T follicular helper cell (primary cell): ENCODE measurements at regions not wholly inside any gene's neighbourhood (a gene's known extent, or its start where the extent isn't known, plus 50 kb on each side); places are given as distances from the start of the nearest gene placed in this dataset.
"Not testable (repeated sequence)": the region's sequence is repeated elsewhere in the genome, so short reads cannot be mapped to it uniquely, and the experiment has no call there.

ENCODE experiments used
- DNase-seq: peaks from one replicate; pipeline ENCODE4 v3.0.0-alpha.2; 2020; ENCODE audit warnings: low read depth

GRCh38 chr2:12452185-12452584 lies 264.6 kb upstream of the TRIB2 start:
- DNase-seq, result no peak

- no peak for DNase-seq
Observed at GRCh38 chr2:12453731-12454130, 263.0 kb upstream of the TRIB2 start.

- DNase-seq, result no peak
Observed at GRCh38 chr2:12455661-12456060, 261.1 kb upstream of the TRIB2 start.

- peak; percentile 6 for DNase-seq
Observed at GRCh38 chr2:12456293-12457106, 260.2 kb upstream of the TRIB2 start.

- no peak for DNase-seq
Observed at GRCh38 chr2:12457831-12458230, 258.9 kb upstream of the TRIB2 start.

- no peak for DNase-seq
Observed at GRCh38 chr2:12463189-12463588, 253.5 kb upstream of the TRIB2 start.

GRCh38 chr2:12465631-12466135 lies 251.1 kb upstream of the TRIB2 start:
- DNase-seq, result no peak

GRCh38 chr2:12467303-12467702 lies 249.4 kb upstream of the TRIB2 start:
- DNase-seq, result no peak

GRCh38 chr2:12469141-12469561 lies 247.6 kb upstream of the TRIB2 start:
- no peak for DNase-seq

- DNase-seq, result not testable (repeated sequence)
Observed at GRCh38 chr2:12472265-12472664, 244.5 kb upstream of the TRIB2 start.

- no peak for DNase-seq
Observed at GRCh38 chr2:12478151-12479064, 238.3 kb upstream of the TRIB2 start.

- no peak for DNase-seq
Observed at GRCh38 chr2:12479065-12479601, 237.6 kb upstream of the TRIB2 start.

- no peak for DNase-seq
Observed at GRCh38 chr2:12484536-12485115, 232.1 kb upstream of the TRIB2 start.

- no peak for DNase-seq
Observed at GRCh38 chr2:12486205-12487118, 230.3 kb upstream of the TRIB2 start.

GRCh38 chr2:12487253-12488004 lies 229.3 kb upstream of the TRIB2 start:
- no peak for DNase-seq

- peak; percentile 22 for DNase-seq
Observed at GRCh38 chr2:12488352-12489318, 228.1 kb upstream of the TRIB2 start.

GRCh38 chr2:12490641-12491040 lies 226.1 kb upstream of the TRIB2 start:
- no peak for DNase-seq

- not testable (repeated sequence) for DNase-seq
Observed at GRCh38 chr2:12492360-12492759, 224.4 kb upstream of the TRIB2 start.

- peak; percentile 15 for DNase-seq
Observed at GRCh38 chr2:12493031-12493513, 223.7 kb upstream of the TRIB2 start.
